Stimulated activated CD4-positive, alpha-beta T cell treated with anti-CD3 and anti-CD28 coated beads, Interleukin-4, amount 100 ng/mL, for 4 hours (primary cell): ENCODE measurements at regions not wholly inside any gene's neighbourhood (a gene's known extent, or its start where the extent isn't known, plus 50 kb on each side); places are given as distances from the start of the nearest gene placed in this dataset.
"Not testable (repeated sequence)": the region's sequence is repeated elsewhere in the genome, so short reads cannot be mapped to it uniquely, and the experiment has no call there.

Experiments
- DNase-seq, 2 experiments: peaks; one replicate each; pipeline ENCODE4 v3.0.0-alpha.2; 2020

GRCh38 chr13:50277127-50277526 is 261.9 kb downstream of the KCNRG start:
- DNase-seq = no peak

GRCh38 chr13:50277906-50278305 is 262.7 kb downstream of the KCNRG start:
- no peak for DNase-seq

- no peak for DNase-seq
Measured at GRCh38 chr13:50280441-50280937, 265.2 kb downstream of the KCNRG start.

- no peak for DNase-seq
Measured at GRCh38 chr13:50282016-50282415, 266.8 kb downstream of the KCNRG start.

GRCh38 chr13:50283017-50283416 is 267.8 kb downstream of the KCNRG start:
- DNase-seq = no peak

GRCh38 chr13:50284540-50284939 is 269.3 kb downstream of the KCNRG start:
- no peak for DNase-seq

- no peak for DNase-seq
Measured at GRCh38 chr13:50285283-50285682, 270.0 kb downstream of the KCNRG start.

- no peak for DNase-seq
Measured at GRCh38 chr13:50286324-50286723, 271.1 kb downstream of the KCNRG start.

- no peak for DNase-seq
Measured at GRCh38 chr13:50290186-50290585, 274.9 kb downstream of the KCNRG start.

GRCh38 chr13:50291611-50292010 is 276.4 kb downstream of the KCNRG start:
- DNase-seq = no peak

- no peak for DNase-seq
Measured at GRCh38 chr13:50292081-50292480, 276.8 kb downstream of the KCNRG start.

- not testable (repeated sequence) for DNase-seq
Measured at GRCh38 chr13:50294425-50294824, 279.2 kb downstream of the KCNRG start.

GRCh38 chr13:50299546-50300249 is 284.5 kb downstream of the KCNRG start:
- DNase-seq = no peak

GRCh38 chr13:50303963-50304721 is 288.9 kb downstream of the KCNRG start:
- DNase-seq = no peak

GRCh38 chr13:50306156-50306555 is 290.9 kb downstream of the KCNRG start:
- DNase-seq = no peak

- DNase-seq = no peak
Measured at GRCh38 chr13:50309318-50309717, 294.1 kb downstream of the KCNRG start.

- no peak for DNase-seq
Measured at GRCh38 chr13:50309882-50310594, 294.8 kb downstream of the KCNRG start.

GRCh38 chr13:50310734-50311133 is 295.5 kb downstream of the KCNRG start:
- DNase-seq = no peak

GRCh38 chr13:50318887-50319286 is 303.6 kb downstream of the KCNRG start:
- no peak for DNase-seq

GRCh38 chr13:50319635-50320255 is 304.5 kb downstream of the KCNRG start:
- DNase-seq = no peak

- no peak for DNase-seq
Measured at GRCh38 chr13:50320271-50320862, 305.1 kb downstream of the KCNRG start.

GRCh38 chr13:50322006-50322405 is 306.8 kb downstream of the KCNRG start:
- DNase-seq = no peak
